Lung (tissue), 11 donors: ENCODE measurements at regions not wholly inside any gene's neighbourhood (a gene's known extent, or its start where the extent isn't known, plus 50 kb on each side); places are given as distances from the start of the nearest gene placed in this dataset.

Source experiments
- ATAC-seq: fragments of 200-7000 bp; cut with Tn5 transposase; one replicate; pipeline ENCODE4 v1.9.1; 2020; ENCODE audit warnings: moderate number of reproducible peaks; ENCODE audit not compliant: insufficient read depth, low FRiP score
- DNase-seq, 3 donors: peaks; one replicate each; pipeline ENCODE4 v3.0.0-alpha.2; 2013 to 2017
- H3K27ac ChIP-seq, 2 donors: one replicate each; pipeline ENCODE4 v1.5.1; 2013; ENCODE audit warnings: mild to moderate bottlenecking in 2 of 2, moderate library complexity in 2 of 2, control low read depth in 1 of 2, inconsistent platforms in 1 of 2, low read depth in 1 of 2, low read length in 1 of 2
- H3K27me3 ChIP-seq, 3 donors: one replicate each; pipeline ENCODE4 v1.5.1; 2013; ENCODE audit warnings: low read length in 2 of 3; ENCODE audit not compliant: control insufficient read depth in 3 of 3, insufficient read depth in 3 of 3
- H3K36me3 ChIP-seq, 4 donors: one replicate each; pipeline ENCODE4 v1.5.1; 2013; ENCODE audit warnings: low read length in 4 of 4, mild to moderate bottlenecking in 1 of 4, moderate library complexity in 1 of 4; ENCODE audit not compliant: control insufficient read depth in 4 of 4, insufficient read depth in 4 of 4
- H3K4me1 ChIP-seq, 5 donors: one replicate each; pipeline ENCODE4 v1.5.1; 2013; ENCODE audit warnings: low read length in 5 of 5, mild to moderate bottlenecking in 2 of 5, moderate library complexity in 1 of 5; ENCODE audit not compliant: control insufficient read depth in 5 of 5, insufficient read depth in 5 of 5
- H3K4me3 ChIP-seq: one replicate; pipeline ENCODE4 v1.5.1; 2013; ENCODE audit warnings: mild to moderate bottlenecking, control low read depth, moderate library complexity
- H3K9ac ChIP-seq, 2 donors: one replicate each; pipeline ENCODE4 v1.5.1; 2013; ENCODE audit warnings: low read length in 2 of 2, control low read depth in 1 of 2; ENCODE audit not compliant: insufficient read depth in 1 of 2
- H3K9me3 ChIP-seq, 4 donors: one replicate each; pipeline ENCODE4 v1.5.1; 2013; ENCODE audit warnings: low read length in 3 of 4, mild to moderate bottlenecking in 1 of 4, moderate library complexity in 1 of 4; ENCODE audit not compliant: control insufficient read depth in 4 of 4, insufficient read depth in 3 of 4
- WGBS, 2 donors: extraction: QIAGEN DNeasy Blood & Tissue Kit; methylation state at CpG; one replicate each; pipeline ENCODE4 v1.1.7; 2013; 5-methylcytosine and 5-hydroxymethylcytosine counted together
- TF ChIP-seq, protein P1 (sequence below): IDR thresholded peaks from 2 replicates; pipeline ENCODE4 v1.5.1; 2012; ENCODE audit warnings: mild to moderate bottlenecking; ENCODE audit errors: control extremely low read depth, extremely low read depth
- donor health status: control.
- donor health status: control.
- donor health status: Bipolar disorder and iron deficiency.
- donor health status: healthy.
- donor health status: DM: yes; HTN: yes; CAD: no.

DNA sequence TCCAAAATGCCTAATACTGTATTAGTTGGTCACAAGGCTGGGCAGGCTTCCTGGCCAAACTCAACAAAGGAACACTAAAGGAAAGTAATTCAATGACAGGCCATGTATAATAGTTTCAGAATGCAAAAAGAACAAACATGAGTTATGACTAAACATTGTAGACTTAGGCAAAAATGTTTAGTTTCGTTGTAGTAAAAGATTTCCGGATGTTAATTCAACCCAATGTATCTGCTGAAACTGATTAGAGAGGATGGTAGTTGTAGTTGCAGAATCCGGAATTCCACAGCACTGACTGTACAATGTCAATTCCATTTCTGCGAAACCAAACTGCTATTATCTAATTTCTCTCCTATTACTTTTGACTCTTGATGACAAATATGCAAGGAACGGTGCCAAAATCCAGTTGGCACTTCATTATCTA, 117.9 kb upstream of the FST start:
- peak; percentile 53 for ATAC-seq
- Histone ChIP-seq H3K27ac (no peak overlapping the region), H3K4me1 (no peaks in the 10 kb centered on the region), H3K9ac (no peak overlapping the region), H3K4me3 (no peak overlapping the region), H3K9me3 (no peaks in the 10 kb centered on the region), H3K36me3 (no peaks in the 10 kb centered on the region), H3K27me3 (no peaks in the 10 kb centered on the region)
- TF ChIP-seq, protein P1, sequence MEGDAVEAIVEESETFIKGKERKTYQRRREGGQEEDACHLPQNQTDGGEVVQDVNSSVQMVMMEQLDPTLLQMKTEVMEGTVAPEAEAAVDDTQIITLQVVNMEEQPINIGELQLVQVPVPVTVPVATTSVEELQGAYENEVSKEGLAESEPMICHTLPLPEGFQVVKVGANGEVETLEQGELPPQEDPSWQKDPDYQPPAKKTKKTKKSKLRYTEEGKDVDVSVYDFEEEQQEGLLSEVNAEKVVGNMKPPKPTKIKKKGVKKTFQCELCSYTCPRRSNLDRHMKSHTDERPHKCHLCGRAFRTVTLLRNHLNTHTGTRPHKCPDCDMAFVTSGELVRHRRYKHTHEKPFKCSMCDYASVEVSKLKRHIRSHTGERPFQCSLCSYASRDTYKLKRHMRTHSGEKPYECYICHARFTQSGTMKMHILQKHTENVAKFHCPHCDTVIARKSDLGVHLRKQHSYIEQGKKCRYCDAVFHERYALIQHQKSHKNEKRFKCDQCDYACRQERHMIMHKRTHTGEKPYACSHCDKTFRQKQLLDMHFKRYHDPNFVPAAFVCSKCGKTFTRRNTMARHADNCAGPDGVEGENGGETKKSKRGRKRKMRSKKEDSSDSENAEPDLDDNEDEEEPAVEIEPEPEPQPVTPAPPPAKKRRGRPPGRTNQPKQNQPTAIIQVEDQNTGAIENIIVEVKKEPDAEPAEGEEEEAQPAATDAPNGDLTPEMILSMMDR = no peak
- DNase-seq = no peak
- 75 to 85% methylated on average over 5 of the region's 5 CpGs for WGBS, 2 donors

DNA sequence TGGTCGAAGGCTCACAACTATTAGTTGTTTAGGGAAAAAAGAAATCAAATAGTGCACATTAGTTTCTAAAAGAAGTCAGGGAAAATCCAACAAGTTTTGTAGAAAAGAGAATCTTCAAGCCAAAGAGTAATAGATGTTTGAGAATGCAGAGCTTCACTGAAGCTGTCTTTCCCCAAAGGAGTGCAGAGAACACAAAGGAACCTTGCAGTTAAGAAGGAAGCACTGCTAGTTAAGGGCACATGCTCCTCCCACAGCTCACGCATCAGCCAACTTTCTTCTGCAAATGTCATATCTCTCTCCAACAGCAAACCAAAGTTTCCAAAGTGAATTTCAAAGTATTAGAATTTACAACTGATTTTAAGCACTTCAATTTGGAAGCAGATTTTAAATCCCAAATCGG, 116.4 kb upstream of the FST start:
- TF ChIP-seq, protein P1 = no peak
- WGBS, 2 donors = 73 to 74% methylated on average over 3 of the region's 3 CpGs
- H3K4me3 ChIP-seq = no peak overlapping the region
- H3K9me3 ChIP-seq = no peaks in the 10 kb centered on the region
- H3K27me3 ChIP-seq = no peaks in the 10 kb centered on the region
- no peak overlapping the region for H3K27ac ChIP-seq
- no peaks in the 10 kb centered on the region for H3K4me1 ChIP-seq
- no peaks in the 10 kb centered on the region for H3K36me3 ChIP-seq
- peak in 1 of 3 donors; percentile 12 for DNase-seq
- no peak overlapping the region for H3K9ac ChIP-seq
- ATAC-seq = no peak

DNA sequence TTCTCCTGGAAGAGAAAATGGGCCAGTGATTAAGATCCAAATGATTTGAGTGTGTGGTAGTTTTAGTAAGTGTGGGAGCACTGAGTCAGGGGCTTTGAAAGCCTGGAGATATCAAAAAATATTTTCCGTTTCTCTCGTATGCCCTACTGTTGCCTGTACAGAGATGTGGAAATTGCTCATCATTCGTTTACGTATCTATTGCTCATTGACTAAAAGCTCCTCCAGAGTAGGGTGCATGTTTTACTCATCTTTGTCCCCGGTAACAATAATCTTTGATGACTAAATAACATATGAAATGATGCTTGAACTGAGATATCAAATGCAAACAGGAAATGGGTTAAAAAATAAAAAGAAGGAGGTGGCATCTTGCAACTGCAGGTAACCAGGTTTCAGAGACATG, 114.2 kb upstream of the FST start:
- DNase-seq (no peak), ATAC-seq (no peak)
- H3K27me3 ChIP-seq = no peaks in the 10 kb centered on the region
- H3K9me3 ChIP-seq = no peaks in the 10 kb centered on the region
- WGBS, 2 donors = 95 to 96% methylated on average over 5 of the region's 5 CpGs
- H3K9ac ChIP-seq = no peak overlapping the region
- H3K4me1 ChIP-seq = no peaks in the 10 kb centered on the region
- H3K36me3 ChIP-seq = no peaks in the 10 kb centered on the region
- TF ChIP-seq, protein P1 = no peak
- H3K4me3 ChIP-seq = no peak overlapping the region
- no peak overlapping the region for H3K27ac ChIP-seq

DNA sequence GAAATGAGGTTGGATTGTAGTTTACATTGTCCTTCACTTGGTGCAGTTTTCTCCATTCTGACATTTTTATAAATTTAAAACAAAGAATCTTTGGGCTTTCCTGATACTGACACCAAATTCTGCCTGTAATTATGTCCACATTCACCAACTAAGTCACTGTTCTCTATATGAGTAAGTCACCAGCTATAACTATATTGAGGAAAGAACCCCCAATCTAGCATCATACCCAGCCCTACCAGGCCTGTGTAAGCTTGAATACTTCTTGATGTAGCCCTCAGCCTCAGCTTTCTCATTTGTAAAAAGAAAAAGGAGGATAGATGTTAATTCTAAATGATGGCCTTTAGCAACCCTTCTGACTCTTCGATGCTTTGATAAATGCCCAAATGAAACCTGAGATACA, 112.7 kb upstream of the FST start:
- TF ChIP-seq, protein P1 = no peak
- H3K27ac ChIP-seq = no peak overlapping the region
- H3K36me3 ChIP-seq = no peaks in the 10 kb centered on the region
- 97% methylated on average over 1 of the region's 1 CpG for WGBS, 2 donors
- no peak overlapping the region for H3K9ac ChIP-seq
- no peak overlapping the region for H3K4me3 ChIP-seq
- no peaks in the 10 kb centered on the region for H3K4me1 ChIP-seq
- H3K9me3 ChIP-seq = no peaks in the 10 kb centered on the region
- H3K27me3 ChIP-seq = no peaks in the 10 kb centered on the region
- DNase-seq (no peak), ATAC-seq (no peak)
